GM19023 (cell line): ENCODE measurements at regions not wholly inside any gene's neighbourhood (a gene's known extent, or its start where the extent isn't known, plus 50 kb on each side); places are given as distances from the start of the nearest gene placed in this dataset.
"Not testable (repeated sequence)": the region's sequence is repeated elsewhere in the genome, so short reads cannot be mapped to it uniquely, and the experiment has no call there.

ENCODE experiments used
- ATAC-seq: cut with Tn5 transposase; IDR thresholded peaks from one replicate; pipeline ENCODE4 v1.9.1; 2021; ENCODE audit warnings: mild to moderate bottlenecking, moderate library complexity; ENCODE audit not compliant: unreplicated experiment

- no peak for ATAC-seq
These were observed 102.4 kb upstream of the DLGAP1 start for GRCh38 chr18:4557502-4557901.

GRCh38 chr18:4551001-4551360 is 95.9 kb upstream of the DLGAP1 start:
- no peak for ATAC-seq

DNA sequence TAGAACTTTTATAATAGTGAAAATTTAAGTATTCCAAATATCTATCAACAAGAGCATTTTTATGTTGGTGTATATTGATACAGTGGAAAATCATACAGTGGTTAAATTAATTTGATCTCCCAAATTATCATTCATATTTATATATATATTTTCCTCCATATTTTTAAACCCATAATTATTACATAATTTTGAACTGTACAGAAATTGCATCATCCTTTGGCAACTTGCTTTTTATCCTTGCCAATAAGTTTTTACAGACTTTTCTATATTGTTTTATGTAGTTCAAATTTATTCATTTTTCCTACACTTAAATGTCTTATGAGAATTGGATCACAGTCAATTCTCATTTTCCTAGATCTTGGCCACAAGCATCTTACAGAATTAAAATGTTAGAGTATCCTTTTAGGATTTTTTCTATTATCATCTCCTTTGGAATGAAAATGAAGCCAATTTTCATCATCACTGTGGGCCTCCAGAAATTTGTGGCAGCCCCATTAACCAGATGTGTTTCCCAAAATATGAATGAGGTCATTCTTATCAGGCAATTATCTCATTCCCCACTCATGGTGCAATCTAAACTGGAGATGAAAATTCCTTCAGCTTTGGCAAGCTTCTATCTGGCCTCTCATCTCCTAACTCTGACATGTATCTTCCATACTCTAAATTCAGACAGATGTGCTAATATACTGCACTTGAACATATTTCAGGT is 94.2 kb upstream of the DLGAP1 start:
- ATAC-seq = no peak

DNA sequence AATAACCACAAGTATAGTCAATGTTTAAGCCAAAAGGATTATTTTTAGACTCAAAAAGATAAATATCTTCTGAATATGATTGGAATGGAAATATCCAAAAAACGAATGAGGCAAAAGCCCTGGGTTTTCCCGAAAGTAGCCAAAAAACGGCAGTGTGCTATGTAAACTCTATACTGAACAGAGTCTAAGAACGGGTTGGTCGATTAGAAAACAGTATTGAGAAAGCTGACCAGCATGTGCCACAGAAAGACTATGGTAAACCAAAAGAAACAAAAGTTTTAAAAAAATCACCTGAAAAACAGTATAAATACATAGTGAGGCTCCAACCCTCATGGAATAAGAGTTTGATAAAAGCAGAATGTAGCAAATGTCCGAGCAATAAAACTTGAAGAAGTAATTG is 92.0 kb upstream of the DLGAP1 start:
- ATAC-seq = no peak

GRCh38 chr18:4544142-4544541 is 89.0 kb upstream of the DLGAP1 start:
- no peak for ATAC-seq

GRCh38 chr18:4543711-4544110 is 88.6 kb upstream of the DLGAP1 start:
- ATAC-seq = no peak

GRCh38 chr18:4541588-4541987 is 86.5 kb upstream of the DLGAP1 start:
- no peak for ATAC-seq

GRCh38 chr18:4536447-4536846 is 81.3 kb upstream of the DLGAP1 start:
- ATAC-seq = no peak

DNA sequence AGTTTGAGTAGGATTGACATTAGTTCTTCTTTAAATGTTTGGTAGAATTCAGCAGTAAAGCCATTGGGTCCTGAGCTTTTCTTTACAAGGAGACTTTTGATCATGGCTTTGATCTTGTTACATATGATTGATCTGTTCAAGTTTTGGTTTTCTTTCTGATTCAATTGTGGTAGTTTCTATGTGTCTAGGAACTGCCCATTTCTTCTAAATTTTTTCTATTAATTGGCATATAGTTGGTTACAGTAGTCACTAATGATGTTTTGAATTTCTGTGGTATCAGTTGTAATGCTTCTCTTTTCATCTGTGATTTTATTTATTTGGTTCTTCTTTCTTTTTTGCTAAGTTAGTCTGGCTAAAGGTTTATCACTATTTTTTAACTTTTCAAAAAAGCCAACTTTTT is 73.3 kb upstream of the DLGAP1 start:
- ATAC-seq = no peak

DNA sequence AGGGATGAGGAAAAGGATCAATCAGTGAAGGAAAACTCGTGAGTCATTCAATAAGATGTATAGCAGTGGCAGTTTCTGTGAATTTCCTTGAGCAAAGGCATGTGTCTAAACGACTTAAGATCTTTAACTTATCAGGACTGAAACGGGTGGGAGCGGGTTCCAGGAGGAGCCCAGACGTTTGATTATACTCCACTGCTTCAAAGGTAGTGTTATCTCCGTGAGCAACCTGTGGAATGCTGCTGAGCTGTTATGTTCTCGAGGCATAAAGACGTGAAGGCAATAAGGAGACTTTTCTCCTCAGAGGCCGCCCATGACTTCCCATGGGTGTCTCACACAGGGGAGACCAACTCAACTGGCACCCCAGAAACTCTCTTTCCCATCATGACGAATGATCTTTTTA is 72.7 kb upstream of the DLGAP1 start:
- ATAC-seq = not testable (repeated sequence)

DNA sequence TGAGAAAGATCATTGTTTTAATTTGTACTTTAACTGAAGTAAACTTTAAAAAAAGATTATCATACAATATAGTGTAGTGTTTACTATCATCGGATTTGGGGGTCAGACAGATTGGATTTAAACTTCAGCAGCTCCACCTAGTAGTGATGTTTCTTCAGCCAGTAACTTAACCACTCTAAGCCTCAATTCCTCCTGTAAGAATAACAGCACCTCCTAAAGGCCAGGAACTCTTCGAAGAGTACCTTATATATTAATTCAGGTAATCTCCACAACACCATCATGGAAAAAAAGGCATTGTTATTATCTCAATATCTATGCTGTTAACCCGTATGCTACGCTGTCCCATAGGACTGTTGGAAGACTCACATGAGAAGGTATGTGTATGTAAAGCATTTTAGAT is 69.0 kb upstream of the DLGAP1 start:
- ATAC-seq = no peak

DNA sequence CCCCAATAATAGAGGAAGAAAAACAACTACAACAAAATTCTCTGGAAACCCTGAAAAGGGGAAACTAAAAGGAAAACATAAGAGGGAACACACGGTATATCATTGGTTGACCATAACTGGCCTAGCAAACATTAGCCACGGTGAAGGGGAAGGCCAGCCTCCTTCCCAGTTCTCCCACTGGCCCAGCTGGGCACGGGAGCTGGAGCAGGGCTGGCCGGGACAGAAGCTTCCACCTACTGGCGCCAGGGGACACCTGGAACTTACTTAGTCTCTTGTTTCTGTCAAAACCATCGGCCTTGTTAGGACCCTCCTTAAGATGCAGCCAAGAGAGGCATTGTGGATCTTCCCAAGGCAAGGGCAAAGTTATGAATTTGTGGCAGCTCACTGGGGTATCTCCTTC is 56.1 kb upstream of the DLGAP1 start:
- ATAC-seq = no peak

GRCh38 chr18:4510711-4511110 is 55.6 kb upstream of the DLGAP1 start:
- ATAC-seq = no peak

DNA sequence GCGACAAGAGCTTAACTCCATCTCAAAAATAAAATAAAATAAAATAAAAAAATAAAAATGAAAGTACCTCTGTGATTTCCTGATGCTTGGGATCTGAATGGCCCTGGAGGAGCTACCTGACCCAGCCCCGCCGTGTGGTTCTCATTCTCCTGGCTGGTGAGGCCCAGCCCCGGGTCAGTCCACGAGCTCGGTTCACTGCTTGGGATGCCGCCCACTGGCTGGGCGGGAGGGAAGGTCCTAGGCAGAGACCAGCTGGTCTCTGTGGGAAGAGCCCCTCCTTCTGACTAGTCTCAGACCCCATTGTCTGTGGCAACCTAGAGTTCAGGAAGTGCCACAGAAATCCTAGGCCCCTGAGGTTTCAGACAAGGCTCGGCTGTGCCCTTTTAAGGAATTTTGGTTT is 55.1 kb upstream of the DLGAP1 start:
- no peak for ATAC-seq
